Smooth muscle cell (in vitro differentiated cells): ENCODE measurements at regions not wholly inside any gene's neighbourhood (a gene's known extent, or its start where the extent isn't known, plus 50 kb on each side); places are given as distances from the start of the nearest gene placed in this dataset.

Experiments used
- DNase-seq: peaks from one replicate; lab custom pipeline; 2025; ENCODE audit not compliant: unreplicated experiment; lab: John Stamatoyannopoulos, UW
- H2AFZ ChIP-seq: fragments of 200-600 bp; sonication (generic); 2 replicates; pipeline ENCODE4 v1.6.0; 2016; ENCODE audit warnings: antibody characterized with exemption, low read depth, mild to moderate bottlenecking
- H3F3A ChIP-seq: fragments of 200-600 bp; sonication (generic); 2 replicates; pipeline ENCODE4 v1.6.0; 2017; ENCODE audit warnings: antibody characterized with exemption, low read depth
- H3K27ac ChIP-seq: fragments of 200-600 bp; sonication (generic); 2 replicates; pipeline ENCODE4 v1.5.1; 2016; ENCODE audit warnings: low read depth, mild to moderate bottlenecking
- H3K27me3 ChIP-seq: fragments of 200-600 bp; sonication (generic); 2 replicates; pipeline ENCODE4 v1.6.1; 2016; ENCODE audit warnings: low read depth, mild to moderate bottlenecking
- H3K36me3 ChIP-seq: fragments of 200-600 bp; sonication (generic); 2 replicates; pipeline ENCODE4 v1.5.1; 2016; ENCODE audit warnings: low read depth
- H3K4me1 ChIP-seq: fragments of 200-600 bp; sonication (generic); 2 replicates; pipeline ENCODE4 v1.5.1; 2016; ENCODE audit warnings: low read depth
- H3K4me2 ChIP-seq: fragments of 200-600 bp; sonication (generic); 2 replicates; pipeline ENCODE4 v1.6.0; 2016; ENCODE audit warnings: mild to moderate bottlenecking
- H3K4me3 ChIP-seq: fragments of 200-600 bp; sonication (generic); 2 replicates; pipeline ENCODE4 v1.5.1; 2016; ENCODE audit warnings: mild to moderate bottlenecking
- H3K79me2 ChIP-seq: fragments of 200-600 bp; sonication (generic); 2 replicates; pipeline ENCODE4 v1.6.0; 2016; ENCODE audit warnings: low read depth, mild to moderate bottlenecking
- H3K9ac ChIP-seq: fragments of 200-600 bp; sonication (generic); 2 replicates; pipeline ENCODE4 v1.6.0; 2016; ENCODE audit warnings: low read depth
- H3K9me3 ChIP-seq: fragments of 200-600 bp; sonication (generic); replicated peaks from 2 replicates; pipeline ENCODE4 v1.5.1; 2016; ENCODE audit warnings: low read depth
- H4K20me1 ChIP-seq: fragments of 200-600 bp; sonication (generic); 2 replicates; pipeline ENCODE4 v1.6.0; 2016; ENCODE audit warnings: low read depth
- CTCF ChIP-seq: fragments of 200-600 bp; sonication (generic); IDR thresholded peaks from 2 replicates; pipeline ENCODE4 v1.5.1; 2017; ENCODE audit warnings: borderline replicate concordance, mild to moderate bottlenecking, antibody characterized with exemption; ENCODE audit not compliant: insufficient read depth, poor library complexity, severe bottlenecking
- WGBS: methylation state at CpG from one replicate; pipeline ENCODE4 v1.1.7; 2016; ENCODE audit warnings: low lambda C conversion rate; 5-methylcytosine and 5-hydroxymethylcytosine counted together

GRCh38 chr3:124300416-124300815, 308.5 kb upstream of the ROPN1 start:
- no peaks in the 10 kb centered on the region for H3K9me3 ChIP-seq
- H3K27ac ChIP-seq = no peak overlapping the region
- H3K36me3 ChIP-seq = peaks cover 5% of the 10 kb centered on the region
- H3K4me2 ChIP-seq = no peak overlapping the region
- DNase-seq = no peak
- no peaks in the 10 kb centered on the region for H3K4me1 ChIP-seq
- no peaks in the 10 kb centered on the region for H3F3A ChIP-seq
- no peak overlapping the region for H2AFZ ChIP-seq
- H3K9ac ChIP-seq = no peak overlapping the region
- WGBS = 98% methylated on average over 4 of the region's 4 CpGs
- H4K20me1 ChIP-seq = no peaks in the 10 kb centered on the region
- TF ChIP-seq CTCF = no peak
- H3K27me3 ChIP-seq = no peaks in the 10 kb centered on the region
- H3K79me2 ChIP-seq = no peaks in the 10 kb centered on the region
- no peak overlapping the region for H3K4me3 ChIP-seq

GRCh38 chr3:124303305-124303910, 311.5 kb upstream of the ROPN1 start:
- Histone ChIP-seq H3K27ac (no peak overlapping the region), H3K9ac (no peak overlapping the region), H2AFZ (no peak overlapping the region), H3K79me2 (no peaks in the 10 kb centered on the region), H4K20me1 (no peaks in the 10 kb centered on the region), H3K27me3 (no peaks in the 10 kb centered on the region), H3K4me3 (no peak overlapping the region), H3F3A (no peaks in the 10 kb centered on the region), H3K9me3 (no peaks in the 10 kb centered on the region), H3K4me1 (no peaks in the 10 kb centered on the region), H3K4me2 (no peak overlapping the region), H3K36me3 (peaks cover 15% of the 10 kb centered on the region)
- TF ChIP-seq CTCF = no peak
- WGBS = 97% methylated on average over 5 of the region's 5 CpGs
- DNase-seq = no peak

- no peak for DNase-seq
- Histone ChIP-seq H3F3A (no peaks in the 10 kb centered on the region), H3K4me2 (no peak overlapping the region), H2AFZ (no peak overlapping the region), H3K4me3 (no peak overlapping the region), H4K20me1 (no peaks in the 10 kb centered on the region), H3K9me3 (no peaks in the 10 kb centered on the region), H3K36me3 (peaks cover 15% of the 10 kb centered on the region), H3K9ac (no peak overlapping the region), H3K27ac (no peak overlapping the region), H3K4me1 (no peaks in the 10 kb centered on the region), H3K27me3 (no peaks in the 10 kb centered on the region), H3K79me2 (no peaks in the 10 kb centered on the region)
- no peak for TF ChIP-seq CTCF
Observed at GRCh38 chr3:124306665-124307064, 314.7 kb upstream of the ROPN1 start.

GRCh38 chr3:124313621-124314020, 321.7 kb upstream of the ROPN1 start:
- Histone ChIP-seq H3K79me2 (no peaks in the 10 kb centered on the region), H3K27ac (no peak overlapping the region), H3F3A (no peaks in the 10 kb centered on the region), H3K27me3 (no peaks in the 10 kb centered on the region), H3K9me3 (no peaks in the 10 kb centered on the region), H4K20me1 (no peaks in the 10 kb centered on the region), H3K36me3 (no peaks in the 10 kb centered on the region), H3K4me1 (no peaks in the 10 kb centered on the region), H3K4me2 (no peak overlapping the region), H3K4me3 (no peak overlapping the region), H2AFZ (no peak overlapping the region), H3K9ac (no peak overlapping the region)
- WGBS = 96% methylated on average over 3 of the region's 3 CpGs
- TF ChIP-seq CTCF = no peak
- DNase-seq = no peak
